Ascending aorta (tissue), 2 donors: ENCODE measurements at regions not wholly inside any gene's neighbourhood (a gene's known extent, or its start where the extent isn't known, plus 50 kb on each side); places are given as distances from the start of the nearest gene placed in this dataset.

Experiments
- DNase-seq, 2 donors: peaks; one replicate each; pipeline ENCODE4 v3.0.0-alpha.2; 2019; ENCODE audit warnings: low spot score in 2 of 2
- H3K27ac ChIP-seq, 2 donors: fragments of 200-600 bp; sonication (generic); one replicate each; pipeline ENCODE4 v1.5.1; 2016 to 2017; ENCODE audit warnings: mild to moderate bottlenecking in 1 of 2
- H3K27me3 ChIP-seq: fragments of 200-600 bp; sonication (generic); one replicate; pipeline ENCODE4 v1.5.1; 2017
- H3K36me3 ChIP-seq, 2 donors: fragments of 200-600 bp; sonication (generic); one replicate each; pipeline ENCODE4 v1.5.1; 2016
- H3K4me1 ChIP-seq, 2 donors: fragments of 200-600 bp; sonication (generic); one replicate each; pipeline ENCODE4 v1.5.1; 2016 to 2017; ENCODE audit warnings: mild to moderate bottlenecking in 1 of 2
- H3K4me3 ChIP-seq, 2 donors: fragments of 200-600 bp; sonication (generic); one replicate each; pipeline ENCODE4 v1.5.1; 2016 to 2017; ENCODE audit warnings: mild to moderate bottlenecking in 1 of 2
- H3K9me3 ChIP-seq, 2 donors: fragments of 200-600 bp; sonication (generic); one replicate each; pipeline ENCODE4 v1.5.1; 2016
- CTCF ChIP-seq, 3 experiments: fragments of 200-600 bp in 2 of 3; fragments of 450-650 bp in 1 of 3; sonication (generic) in 2 of 3; IDR thresholded peaks; one replicate each; pipeline ENCODE4 v1.5.1; 2016 to 2019; ENCODE audit warnings: antibody characterized with exemption in 3 of 3, mild to moderate bottlenecking in 1 of 3, moderate library complexity in 1 of 3
- intact Hi-C: fragments of 100-400 bp; cut with DNase I; formaldehyde crosslinking; loops from one replicate; pipeline ENCODE4 v1.15.1; 2023

GRCh38 chr13:60757501-60758215 is 360.6 kb downstream of the TDRD3 start:
- Histone ChIP-seq H3K36me3 (no peaks in the 10 kb centered on the region), H3K4me1 (peaks cover 0 to 4% of the 10 kb centered on the region in 2 donors), H3K4me3 (no peak overlapping the region), H3K9me3 (no peaks in the 10 kb centered on the region), H3K27ac (no peak overlapping the region), H3K27me3 (no peaks in the 10 kb centered on the region)
- DNase-seq, result no peak
- TF ChIP-seq CTCF (IDR thresholded peaks at IDR 0.05), result no peak
- intact Hi-C loops, result no loop called here

- no peak for DNase-seq
- H3K4me3 ChIP-seq, result no peak overlapping the region
- H3K36me3 ChIP-seq, result no peaks in the 10 kb centered on the region
- intact Hi-C loops, result no loop called here
- H3K9me3 ChIP-seq, result no peaks in the 10 kb centered on the region
- no peak overlapping the region for H3K27ac ChIP-seq
- H3K27me3 ChIP-seq, result no peaks in the 10 kb centered on the region
- TF ChIP-seq CTCF (IDR thresholded peaks at IDR 0.05), result no peak
- peaks cover 0 to 4% of the 10 kb centered on the region in 2 donors for H3K4me1 ChIP-seq
These were observed 359.3 kb downstream of the TDRD3 start for GRCh38 chr13:60756306-60756705.

- intact Hi-C loops, result no loop called here
- Histone ChIP-seq H3K27ac (no peak overlapping the region), H3K4me1 (peaks cover 0 to 4% of the 10 kb centered on the region in 2 donors), H3K4me3 (no peak overlapping the region), H3K27me3 (no peaks in the 10 kb centered on the region), H3K9me3 (no peaks in the 10 kb centered on the region), H3K36me3 (no peaks in the 10 kb centered on the region)
- TF ChIP-seq CTCF (IDR thresholded peaks at IDR 0.05), result no peak
- DNase-seq, result no peak
These were observed 358.6 kb downstream of the TDRD3 start for GRCh38 chr13:60755380-60756163.

GRCh38 chr13:60754211-60755090 is 357.4 kb downstream of the TDRD3 start:
- no peaks in the 10 kb centered on the region for H3K9me3 ChIP-seq
- TF ChIP-seq CTCF (IDR thresholded peaks at IDR 0.05), result no peak
- intact Hi-C loops, result no loop called here
- no peaks in the 10 kb centered on the region for H3K27me3 ChIP-seq
- no peaks in the 10 kb centered on the region for H3K36me3 ChIP-seq
- H3K4me1 ChIP-seq, result peaks cover 0 to 4% of the 10 kb centered on the region in 2 donors
- DNase-seq, result no peak
- no peak overlapping the region for H3K4me3 ChIP-seq
- H3K27ac ChIP-seq, result no peak overlapping the region

- no peak for DNase-seq
- no peak overlapping the region for H3K27ac ChIP-seq
- H3K27me3 ChIP-seq, result no peaks in the 10 kb centered on the region
- no peak overlapping the region for H3K4me3 ChIP-seq
- peaks cover 0 to 4% of the 10 kb centered on the region in 2 donors for H3K4me1 ChIP-seq
- H3K36me3 ChIP-seq, result no peaks in the 10 kb centered on the region
- no peaks in the 10 kb centered on the region for H3K9me3 ChIP-seq
- intact Hi-C loops, result no loop called here
- TF ChIP-seq CTCF (IDR thresholded peaks at IDR 0.05), result no peak
These were observed 356.6 kb downstream of the TDRD3 start for GRCh38 chr13:60753641-60754040.
